ENCODE measurements at regions not wholly inside any gene's neighbourhood (a gene's known extent, or its start where the extent isn't known, plus 50 kb on each side); places are given as distances from the start of the nearest gene placed in this dataset.
"Not testable (repeated sequence)": the region's sequence is repeated elsewhere in the genome, so short reads cannot be mapped to it uniquely, and the experiment has no call there.

DNA sequence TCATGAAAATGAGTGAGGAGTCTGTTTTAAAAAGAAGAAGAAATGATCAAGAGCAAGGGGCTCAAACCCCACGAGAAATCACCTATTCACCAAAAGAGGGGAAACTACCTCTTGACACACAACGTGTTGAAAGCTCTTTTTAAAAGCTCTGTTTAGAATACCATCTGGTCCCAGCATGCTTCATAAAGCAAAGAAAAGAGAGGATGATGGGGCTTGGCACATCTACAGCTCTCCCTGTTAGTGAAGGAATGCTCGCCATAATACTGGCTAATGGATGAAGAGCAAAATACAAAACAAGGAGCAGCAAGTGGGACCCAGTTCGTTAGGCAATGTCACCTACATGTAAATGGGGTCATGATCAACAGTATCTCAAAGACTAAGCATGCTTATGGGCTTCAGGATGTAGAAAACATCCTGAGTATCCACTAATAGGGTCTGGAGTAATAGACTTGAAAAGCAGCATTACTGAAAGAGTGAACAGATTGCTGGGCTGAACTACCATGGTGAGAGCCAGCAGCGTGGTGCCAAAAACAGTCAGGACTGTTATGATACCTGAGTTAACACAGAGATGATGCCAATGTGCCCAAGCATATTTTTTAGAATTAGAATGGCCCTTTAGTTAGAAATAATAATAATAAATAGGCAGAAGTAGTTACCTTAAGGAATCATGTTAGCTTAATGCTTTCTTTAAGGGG, 159.7 kb upstream of the POU1F1 start:
- H3K79me2 ChIP-seq (replicated peaks; ENCODE audit: insufficient read depth, low read length): no peaks in the 10 kb centered on the region
- H3K9me2 ChIP-seq (ENCODE audit: insufficient read depth, low read length): no peaks in the 10 kb centered on the region
- no peak overlapping the region for H3K9ac ChIP-seq (ENCODE audit: low read length)
- H3K36me3 ChIP-seq (ENCODE audit: insufficient read depth, low read length): no peaks in the 10 kb centered on the region
- no peak overlapping the region for H3K4me3 ChIP-seq (ENCODE audit: low read length)
- TF ChIP-seq EZH2 (IDR thresholded peaks at IDR 0.05; ENCODE audit: borderline replicate concordance, insufficient read depth, low read length, poor library complexity, severe bottlenecking) (no peak), MXI1 (conservative IDR thresholded peaks at IDR 0.05; ENCODE audit: poor library complexity, severe bottlenecking) (no peak), POLR2AphosphoS5 (IDR thresholded peaks at IDR 0.05) (no peak), EP300 (conservative IDR thresholded peaks at IDR 0.05; ENCODE audit: poor library complexity, severe bottlenecking) (no peak), TAF1 (IDR thresholded peaks at IDR 0.05; ENCODE audit: low read depth) (no peak)
- TF ChIP-seq, protein P1, sequence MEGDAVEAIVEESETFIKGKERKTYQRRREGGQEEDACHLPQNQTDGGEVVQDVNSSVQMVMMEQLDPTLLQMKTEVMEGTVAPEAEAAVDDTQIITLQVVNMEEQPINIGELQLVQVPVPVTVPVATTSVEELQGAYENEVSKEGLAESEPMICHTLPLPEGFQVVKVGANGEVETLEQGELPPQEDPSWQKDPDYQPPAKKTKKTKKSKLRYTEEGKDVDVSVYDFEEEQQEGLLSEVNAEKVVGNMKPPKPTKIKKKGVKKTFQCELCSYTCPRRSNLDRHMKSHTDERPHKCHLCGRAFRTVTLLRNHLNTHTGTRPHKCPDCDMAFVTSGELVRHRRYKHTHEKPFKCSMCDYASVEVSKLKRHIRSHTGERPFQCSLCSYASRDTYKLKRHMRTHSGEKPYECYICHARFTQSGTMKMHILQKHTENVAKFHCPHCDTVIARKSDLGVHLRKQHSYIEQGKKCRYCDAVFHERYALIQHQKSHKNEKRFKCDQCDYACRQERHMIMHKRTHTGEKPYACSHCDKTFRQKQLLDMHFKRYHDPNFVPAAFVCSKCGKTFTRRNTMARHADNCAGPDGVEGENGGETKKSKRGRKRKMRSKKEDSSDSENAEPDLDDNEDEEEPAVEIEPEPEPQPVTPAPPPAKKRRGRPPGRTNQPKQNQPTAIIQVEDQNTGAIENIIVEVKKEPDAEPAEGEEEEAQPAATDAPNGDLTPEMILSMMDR (IDR thresholded peaks at IDR 0.05; ENCODE audit: poor library complexity, severe bottlenecking): no peak
- TF ChIP-seq, protein P2, sequence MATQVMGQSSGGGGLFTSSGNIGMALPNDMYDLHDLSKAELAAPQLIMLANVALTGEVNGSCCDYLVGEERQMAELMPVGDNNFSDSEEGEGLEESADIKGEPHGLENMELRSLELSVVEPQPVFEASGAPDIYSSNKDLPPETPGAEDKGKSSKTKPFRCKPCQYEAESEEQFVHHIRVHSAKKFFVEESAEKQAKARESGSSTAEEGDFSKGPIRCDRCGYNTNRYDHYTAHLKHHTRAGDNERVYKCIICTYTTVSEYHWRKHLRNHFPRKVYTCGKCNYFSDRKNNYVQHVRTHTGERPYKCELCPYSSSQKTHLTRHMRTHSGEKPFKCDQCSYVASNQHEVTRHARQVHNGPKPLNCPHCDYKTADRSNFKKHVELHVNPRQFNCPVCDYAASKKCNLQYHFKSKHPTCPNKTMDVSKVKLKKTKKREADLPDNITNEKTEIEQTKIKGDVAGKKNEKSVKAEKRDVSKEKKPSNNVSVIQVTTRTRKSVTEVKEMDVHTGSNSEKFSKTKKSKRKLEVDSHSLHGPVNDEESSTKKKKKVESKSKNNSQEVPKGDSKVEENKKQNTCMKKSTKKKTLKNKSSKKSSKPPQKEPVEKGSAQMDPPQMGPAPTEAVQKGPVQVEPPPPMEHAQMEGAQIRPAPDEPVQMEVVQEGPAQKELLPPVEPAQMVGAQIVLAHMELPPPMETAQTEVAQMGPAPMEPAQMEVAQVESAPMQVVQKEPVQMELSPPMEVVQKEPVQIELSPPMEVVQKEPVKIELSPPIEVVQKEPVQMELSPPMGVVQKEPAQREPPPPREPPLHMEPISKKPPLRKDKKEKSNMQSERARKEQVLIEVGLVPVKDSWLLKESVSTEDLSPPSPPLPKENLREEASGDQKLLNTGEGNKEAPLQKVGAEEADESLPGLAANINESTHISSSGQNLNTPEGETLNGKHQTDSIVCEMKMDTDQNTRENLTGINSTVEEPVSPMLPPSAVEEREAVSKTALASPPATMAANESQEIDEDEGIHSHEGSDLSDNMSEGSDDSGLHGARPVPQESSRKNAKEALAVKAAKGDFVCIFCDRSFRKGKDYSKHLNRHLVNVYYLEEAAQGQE (IDR thresholded peaks at IDR 0.05; ENCODE audit: borderline replicate concordance): no peak
- H2AFZ ChIP-seq (ENCODE audit: low read depth, low read length): no peak overlapping the region
- H3K27me3 ChIP-seq (ENCODE audit: insufficient read depth, low read depth, low read length): no peaks in the 10 kb centered on the region
- no peak overlapping the region for H3K27ac ChIP-seq (ENCODE audit: low read length)
- no peak overlapping the region for H3K4me2 ChIP-seq (ENCODE audit: low read length)
- H3K9me3 ChIP-seq (ENCODE audit: low read length): no peaks in the 10 kb centered on the region
- H3F3A ChIP-seq (ENCODE audit: insufficient read depth, low read length, poor library complexity, severe bottlenecking): no peaks in the 10 kb centered on the region
- no peaks in the 10 kb centered on the region for H4K20me1 ChIP-seq (ENCODE audit: insufficient read depth)

DNA sequence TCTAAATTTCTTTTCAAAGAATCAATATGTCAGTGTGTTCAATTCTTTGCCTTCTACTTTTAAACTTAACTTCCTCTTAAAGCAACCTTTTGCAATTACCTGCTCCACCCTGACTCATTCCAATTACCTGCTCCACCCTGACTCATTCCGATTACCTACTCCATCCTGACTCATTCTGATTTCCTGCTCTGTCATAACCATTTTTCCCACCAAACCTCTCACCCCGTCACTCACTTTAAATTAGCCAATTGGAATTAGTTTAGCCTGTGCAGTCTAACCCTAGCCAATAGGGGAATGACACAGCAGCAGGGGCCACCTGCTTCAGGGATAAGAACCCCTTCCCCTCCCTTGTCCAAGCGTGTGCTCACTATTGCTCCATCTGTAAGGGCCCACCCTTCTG, 157.1 kb upstream of the POU1F1 start:
- H3K79me2 ChIP-seq (replicated peaks; ENCODE audit: insufficient read depth, low read length); H4K20me1 ChIP-seq (ENCODE audit: insufficient read depth); H3K4me3 ChIP-seq (ENCODE audit: low read length); H3K9me2 ChIP-seq (ENCODE audit: insufficient read depth, low read length); H2AFZ ChIP-seq (ENCODE audit: low read depth, low read length); H3K4me2 ChIP-seq (ENCODE audit: low read length); H3K27me3 ChIP-seq (ENCODE audit: insufficient read depth, low read depth, low read length); H3K9me3 ChIP-seq (ENCODE audit: low read length); H3K27ac ChIP-seq (ENCODE audit: low read length); H3K36me3 ChIP-seq (ENCODE audit: insufficient read depth, low read length); H3F3A ChIP-seq (ENCODE audit: insufficient read depth, low read length, poor library complexity, severe bottlenecking); H3K9ac ChIP-seq (ENCODE audit: low read length): not testable (repeated sequence)

DNA sequence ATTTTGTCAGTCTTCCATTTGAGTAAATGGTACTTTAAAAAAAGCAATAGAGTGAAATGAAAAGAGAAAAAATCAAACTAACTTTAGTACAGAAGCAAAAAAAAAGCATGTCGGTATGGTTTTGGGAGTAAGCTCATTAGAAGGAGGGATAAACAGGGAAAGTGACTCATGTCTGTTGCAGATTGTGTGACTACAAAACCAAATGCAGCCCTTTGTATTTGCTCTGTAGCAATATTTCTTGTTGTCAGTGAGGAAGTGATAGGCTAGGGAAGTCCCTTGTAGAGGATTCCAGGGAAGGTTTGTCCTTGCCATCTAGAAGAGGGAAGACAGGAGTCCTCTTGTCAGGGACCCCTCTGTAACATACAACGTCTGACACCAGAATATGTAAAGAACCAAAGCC, 150.5 kb upstream of the POU1F1 start:
- no peak for TF ChIP-seq SMC3 (conservative IDR thresholded peaks at IDR 0.05; ENCODE audit: poor library complexity)
- TF ChIP-seq POLR2AphosphoS5 (IDR thresholded peaks at IDR 0.05): no peak
- no peak for TF ChIP-seq EZH2 (IDR thresholded peaks at IDR 0.05; ENCODE audit: borderline replicate concordance, insufficient read depth, low read length, poor library complexity, severe bottlenecking)
- no peak for TF ChIP-seq TAF1 (IDR thresholded peaks at IDR 0.05; ENCODE audit: low read depth)
- TF ChIP-seq, protein P1 (IDR thresholded peaks at IDR 0.05; ENCODE audit: poor library complexity, severe bottlenecking): no peak
- TF ChIP-seq, protein P2 (IDR thresholded peaks at IDR 0.05; ENCODE audit: borderline replicate concordance): no peak
- no peak for TF ChIP-seq MXI1 (conservative IDR thresholded peaks at IDR 0.05; ENCODE audit: poor library complexity, severe bottlenecking)
- H4K20me1 ChIP-seq (ENCODE audit: insufficient read depth): no peaks in the 10 kb centered on the region
- no peaks in the 10 kb centered on the region for H3K36me3 ChIP-seq (ENCODE audit: insufficient read depth, low read length)
- no peaks in the 10 kb centered on the region for H3F3A ChIP-seq (ENCODE audit: insufficient read depth, low read length, poor library complexity, severe bottlenecking)
- H3K27ac ChIP-seq (ENCODE audit: low read length): no peak overlapping the region
- no peaks in the 10 kb centered on the region for H3K27me3 ChIP-seq (ENCODE audit: insufficient read depth, low read depth, low read length)
- no peak overlapping the region for H2AFZ ChIP-seq (ENCODE audit: low read depth, low read length)
- no peak overlapping the region for H3K4me2 ChIP-seq (ENCODE audit: low read length)
- H3K9me3 ChIP-seq (ENCODE audit: low read length): no peaks in the 10 kb centered on the region
- no peaks in the 10 kb centered on the region for H3K9me2 ChIP-seq (ENCODE audit: insufficient read depth, low read length)
- no peaks in the 10 kb centered on the region for H3K79me2 ChIP-seq (replicated peaks; ENCODE audit: insufficient read depth, low read length)
- no peak overlapping the region for H3K9ac ChIP-seq (ENCODE audit: low read length)
- no peak overlapping the region for H3K4me3 ChIP-seq (ENCODE audit: low read length)

Measured in neural cell (in vitro differentiated cells).